Liver (tissue), 8 donors: ENCODE measurements at regions not wholly inside any gene's neighbourhood (a gene's known extent, or its start where the extent isn't known, plus 50 kb on each side); places are given as distances from the start of the nearest gene placed in this dataset.

Source experiments
- DNase-seq: peaks from one replicate; pipeline ENCODE4 v3.0.0-alpha.2; 2017; ENCODE audit warnings: low spot score
- H3K27ac ChIP-seq, 2 donors: one replicate each; pipeline ENCODE4 v1.7.0; 2013; ENCODE audit warnings: inconsistent platforms in 2 of 2, low read length in 2 of 2, control low read depth in 1 of 2, low read depth in 1 of 2, mild to moderate bottlenecking in 1 of 2
- H3K27me3 ChIP-seq, 4 donors: one replicate each; pipeline versions ENCODE4 v1.6.1 to v1.7.0; 2013; ENCODE audit warnings: low read length in 3 of 4, inconsistent platforms in 1 of 4, mild to moderate bottlenecking in 1 of 4, moderate library complexity in 1 of 4; ENCODE audit not compliant: control insufficient read depth in 4 of 4, insufficient read depth in 4 of 4
- H3K36me3 ChIP-seq, 4 donors: one replicate each; pipeline versions ENCODE4 v1.6.1 to v1.7.0; 2013; ENCODE audit warnings: low read length in 3 of 4, mild to moderate bottlenecking in 3 of 4, low read depth in 1 of 4, moderate library complexity in 1 of 4; ENCODE audit not compliant: control insufficient read depth in 4 of 4, insufficient read depth in 3 of 4
- H3K4me1 ChIP-seq, 4 donors: one replicate each; pipeline versions ENCODE4 v1.6.1 to v1.7.0; 2013; ENCODE audit warnings: low read length in 3 of 4, mild to moderate bottlenecking in 3 of 4, moderate library complexity in 1 of 4; ENCODE audit not compliant: control insufficient read depth in 4 of 4, insufficient read depth in 4 of 4
- H3K4me3 ChIP-seq, 3 donors: one replicate each; pipeline versions ENCODE4 v1.6.1 to v1.7.0; 2013; ENCODE audit warnings: low read length in 3 of 3, control low read depth in 1 of 3, low read depth in 1 of 3, mild to moderate bottlenecking in 1 of 3
- H3K9ac ChIP-seq, 2 donors: one replicate each; pipeline ENCODE4 v1.7.0; 2013; ENCODE audit warnings: low read length in 2 of 2, mild to moderate bottlenecking in 2 of 2, moderate library complexity in 2 of 2, control low read depth in 1 of 2, low read depth in 1 of 2
- H3K9me3 ChIP-seq, 4 donors: one replicate each; pipeline versions ENCODE4 v1.6.1 to v1.7.0; 2013; ENCODE audit warnings: low read length in 3 of 4; ENCODE audit not compliant: control insufficient read depth in 4 of 4
- ATF3 ChIP-seq: IDR thresholded peaks from 2 replicates; pipeline ENCODE4 v1.6.1; 2016; ENCODE audit warnings: antibody characterized with exemption
- CTCF ChIP-seq: fragments of 150-350 bp; IDR thresholded peaks from 2 replicates; pipeline ENCODE4 v1.5.1; 2017; ENCODE audit warnings: improper control_type of control experiment, low read depth, low read length; ENCODE audit not compliant: missing input control
- EGR1 ChIP-seq, 2 donors: IDR thresholded peaks; 2 replicates each; pipeline ENCODE4 v1.6.1; 2016 to 2018; ENCODE audit warnings: antibody characterized with exemption in 2 of 2, low read depth in 2 of 2
- FOXA1 ChIP-seq: IDR thresholded peaks from 2 replicates; pipeline ENCODE4 v1.6.1; 2016; ENCODE audit warnings: antibody characterized with exemption
- FOXA2 ChIP-seq: IDR thresholded peaks from 2 replicates; pipeline ENCODE4 v1.6.1; 2016; ENCODE audit warnings: antibody characterized with exemption
- GABPA ChIP-seq, 2 donors: IDR thresholded peaks in 1 of 2; conservative IDR thresholded peaks in 1 of 2; 2 replicates each; pipeline ENCODE4 v1.6.1; 2016; ENCODE audit warnings: antibody characterized with exemption in 2 of 2, mild to moderate bottlenecking in 1 of 2, moderate library complexity in 1 of 2
- HNF4A ChIP-seq, 2 donors: conservative IDR thresholded peaks; 2 replicates each; pipeline ENCODE4 v1.6.1; 2016; ENCODE audit warnings: antibody characterized with exemption in 2 of 2, mild to moderate bottlenecking in 2 of 2
- HNF4G ChIP-seq: IDR thresholded peaks from 2 replicates; pipeline ENCODE4 v1.6.1; 2016; ENCODE audit warnings: antibody characterized with exemption
- JUND ChIP-seq, 2 donors: IDR thresholded peaks; 2 replicates each; pipeline ENCODE4 v1.6.1; 2016; ENCODE audit warnings: antibody characterized with exemption in 2 of 2
- MAX ChIP-seq: IDR thresholded peaks from 2 replicates; pipeline ENCODE4 v1.6.1; 2016; ENCODE audit warnings: antibody characterized with exemption
- NR2F2 ChIP-seq: IDR thresholded peaks from 2 replicates; pipeline ENCODE4 v1.6.1; 2016; ENCODE audit warnings: antibody characterized with exemption
- RAD21 ChIP-seq, 2 donors: IDR thresholded peaks; 2 replicates each; pipeline ENCODE4 v1.6.1; 2016; ENCODE audit warnings: antibody characterized with exemption in 2 of 2, mild to moderate bottlenecking in 2 of 2
- REST ChIP-seq: IDR thresholded peaks from 2 replicates; pipeline ENCODE4 v1.6.1; 2016; ENCODE audit warnings: antibody characterized with exemption, mild to moderate bottlenecking
- RXRA ChIP-seq, 2 donors: IDR thresholded peaks; 2 replicates each; pipeline ENCODE4 v1.6.1; 2017 to 2018; ENCODE audit warnings: antibody characterized with exemption in 2 of 2, mild to moderate bottlenecking in 1 of 2
- SP1 ChIP-seq: IDR thresholded peaks from 2 replicates; pipeline ENCODE4 v1.6.1; 2018; ENCODE audit warnings: antibody characterized with exemption, mild to moderate bottlenecking
- TAF1 ChIP-seq: conservative IDR thresholded peaks from 2 replicates; pipeline ENCODE4 v1.6.1; 2016; ENCODE audit warnings: antibody characterized with exemption, mild to moderate bottlenecking
- YY1 ChIP-seq: IDR thresholded peaks from 2 replicates; pipeline ENCODE4 v1.6.1; 2016; ENCODE audit warnings: antibody characterized with exemption, mild to moderate bottlenecking
- ZBTB33 ChIP-seq: IDR thresholded peaks from 2 replicates; pipeline ENCODE4 v1.6.1; 2016; ENCODE audit warnings: antibody characterized with exemption
- WGBS: extraction: QIAGEN DNeasy Blood & Tissue Kit; methylation state at CpG from one replicate; pipeline ENCODE4 v1.1.7; 2013; 5-methylcytosine and 5-hydroxymethylcytosine counted together
- donor health status: healthy.
- donor health status: healthy.
- donor health status: healthy.
- donor health status: healthy.
- donor health status: healthy.

- H3K9ac ChIP-seq: no peak overlapping the region
- no peaks in the 10 kb centered on the region for H3K36me3 ChIP-seq
- DNase-seq: no peak
- H3K27ac ChIP-seq: no peak overlapping the region
- H3K4me1 ChIP-seq: no peaks in the 10 kb centered on the region
- TF ChIP-seq JUND (IDR thresholded peaks at IDR 0.05): no peak
- no peak for TF ChIP-seq EGR1 (IDR thresholded peaks at IDR 0.05; ENCODE audit: low read depth in 2 of 2)
- TF ChIP-seq SP1: no peak
- TF ChIP-seq RAD21 (IDR thresholded peaks at IDR 0.05): no peak
- no peak for TF ChIP-seq YY1
- TF ChIP-seq NR2F2: no peak
- H3K4me3 ChIP-seq: no peak overlapping the region
- H3K27me3 ChIP-seq: no peaks in the 10 kb centered on the region
- H3K9me3 ChIP-seq: no peaks in the 10 kb centered on the region
These were observed 259.6 kb downstream of the PTBP2 start for GRCh38 chr1:96981181-96981580.

- DNase-seq: no peak
- H3K4me3 ChIP-seq: no peak overlapping the region
- TF ChIP-seq SP1: no peak
- TF ChIP-seq HNF4G: no peak
- TF ChIP-seq HNF4A (conservative IDR thresholded peaks at IDR 0.05): no peak
- no peak for TF ChIP-seq ATF3
- no peak for TF ChIP-seq NR2F2
- TF ChIP-seq EGR1 (IDR thresholded peaks at IDR 0.05; ENCODE audit: low read depth in 2 of 2): no peak
- no peak for TF ChIP-seq GABPA (IDR thresholded peaks at IDR 0.05 in 1 of 2, conservative IDR thresholded peaks at IDR 0.05 in 1 of 2)
- TF ChIP-seq FOXA1: no peak
- TF ChIP-seq MAX: no peak
- no peak for TF ChIP-seq YY1
- no peak for TF ChIP-seq FOXA2
- no peak for TF ChIP-seq RAD21 (IDR thresholded peaks at IDR 0.05)
- H3K4me1 ChIP-seq: no peaks in the 10 kb centered on the region
- no peaks in the 10 kb centered on the region for H3K36me3 ChIP-seq
- H3K27me3 ChIP-seq: no peaks in the 10 kb centered on the region
- 91% methylated on average over 3 of the region's 3 CpGs for WGBS
- H3K27ac ChIP-seq: no peak overlapping the region
- H3K9me3 ChIP-seq: no peaks in the 10 kb centered on the region
- H3K9ac ChIP-seq: no peak overlapping the region
These were observed 260.5 kb downstream of the PTBP2 start for GRCh38 chr1:96982118-96982517.

- Histone ChIP-seq H3K4me1 (no peaks in the 10 kb centered on the region), H3K4me3 (no peak overlapping the region), H3K9ac (no peak overlapping the region), H3K27ac (no peak overlapping the region), H3K9me3 (no peaks in the 10 kb centered on the region), H3K27me3 (no peaks in the 10 kb centered on the region), H3K36me3 (no peaks in the 10 kb centered on the region)
- 89% methylated on average over 8 of the region's 8 CpGs for WGBS
- TF ChIP-seq TAF1 (no peak), CTCF (no peak), HNF4G (no peak), MAX (no peak), JUND (IDR thresholded peaks at IDR 0.05) (no peak), ZBTB33 (no peak), RXRA (IDR thresholded peaks at IDR 0.05) (no peak), SP1 (no peak), REST (no peak), FOXA2 (no peak), RAD21 (IDR thresholded peaks at IDR 0.05) (no peak), HNF4A (conservative IDR thresholded peaks at IDR 0.05) (no peak)
- no peak for DNase-seq
These were observed 262.3 kb downstream of the PTBP2 start for GRCh38 chr1:96983866-96984265.
